GOT3 (cell line): ENCODE measurements at regions not wholly inside any gene's neighbourhood (a gene's known extent, or its start where the extent isn't known, plus 50 kb on each side); places are given as distances from the start of the nearest gene placed in this dataset.

Source experiments
- DNase-seq: peaks from one replicate; lab custom pipeline; 2025; ENCODE audit warnings: mixed read lengths; lab: John Stamatoyannopoulos, UW

DNA sequence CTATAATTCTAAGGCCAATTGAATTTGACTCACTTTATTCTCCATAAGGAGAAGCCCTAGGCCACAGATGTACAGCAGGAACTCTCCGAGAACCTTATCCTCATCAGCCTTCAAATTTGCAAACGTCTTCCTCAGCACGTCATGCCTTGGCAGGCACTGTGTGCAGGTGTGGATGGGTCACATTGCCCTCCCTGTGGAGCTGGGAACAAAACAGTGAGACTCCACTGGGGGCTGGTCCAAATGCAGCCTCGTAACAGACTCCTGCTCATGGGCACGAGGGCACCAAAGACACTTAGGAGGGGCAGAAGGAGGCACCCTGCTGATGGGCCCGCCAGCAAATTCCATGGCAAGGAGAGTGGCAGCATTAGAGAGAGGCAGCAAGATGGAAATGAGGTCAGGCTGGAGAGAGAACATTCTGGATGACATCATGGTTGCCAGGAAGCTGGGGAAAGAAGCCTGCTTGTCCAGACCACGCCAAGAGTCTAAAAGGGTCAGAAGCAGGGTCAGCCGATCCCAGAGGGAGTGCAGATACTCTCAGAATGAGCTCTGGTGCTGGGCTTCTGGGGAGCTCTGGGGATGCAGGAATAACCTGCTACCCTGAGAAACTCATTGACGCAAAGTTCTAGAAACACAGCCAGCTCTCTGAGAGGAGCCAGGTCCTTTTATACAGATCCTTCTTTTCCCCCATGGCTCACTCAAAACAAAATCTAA, 242.2 kb downstream of the B3GLCT start:
- no peak for DNase-seq

DNA sequence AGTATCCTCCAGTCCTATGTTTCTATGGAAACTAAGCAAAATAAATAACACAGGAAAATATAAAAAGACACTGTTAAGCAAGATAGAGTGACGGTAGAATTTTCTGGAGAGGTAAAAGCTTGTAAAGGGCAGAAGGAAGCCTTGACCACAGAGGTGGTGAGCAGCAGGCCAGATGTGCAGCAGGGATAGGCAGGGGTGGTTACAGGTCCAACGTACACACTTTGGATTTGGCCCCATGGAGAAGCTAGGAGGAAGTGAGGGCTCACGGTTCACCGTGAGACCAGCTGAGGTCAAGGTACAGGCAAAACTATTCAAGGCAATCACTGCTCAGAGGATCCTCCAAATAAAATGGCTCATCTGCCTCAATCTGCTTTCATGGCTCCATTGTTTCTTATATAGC, 242.8 kb downstream of the B3GLCT start:
- no peak for DNase-seq

DNA sequence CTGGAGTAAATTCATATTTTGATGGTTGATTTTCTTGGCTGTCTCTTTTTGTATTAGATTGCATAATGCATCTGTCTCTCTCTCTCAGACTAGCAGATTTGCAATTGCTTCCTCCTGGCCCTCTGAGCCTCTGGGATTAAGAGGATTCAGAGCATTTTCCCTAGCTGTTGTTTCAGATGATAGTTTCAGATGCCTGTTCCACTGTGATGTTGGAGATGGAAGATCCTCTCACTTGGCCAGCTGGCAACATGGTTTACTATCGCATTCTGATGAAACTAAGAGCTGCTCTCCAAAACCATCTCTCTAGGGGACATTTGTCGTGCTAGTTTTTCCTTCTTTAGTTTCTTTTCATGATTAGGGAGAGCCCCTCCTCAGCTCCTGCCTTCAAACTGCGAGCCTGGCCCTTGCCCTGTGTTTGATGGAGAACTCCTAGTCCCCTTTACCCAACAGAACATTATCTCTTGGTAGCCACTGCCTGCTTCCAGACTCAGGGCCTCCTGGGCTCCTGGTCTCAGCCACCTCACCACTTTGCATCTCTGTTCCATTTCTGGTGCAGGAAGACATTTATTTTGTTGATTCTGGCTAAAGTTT, 244.6 kb downstream of the B3GLCT start:
- no peak for DNase-seq

DNA sequence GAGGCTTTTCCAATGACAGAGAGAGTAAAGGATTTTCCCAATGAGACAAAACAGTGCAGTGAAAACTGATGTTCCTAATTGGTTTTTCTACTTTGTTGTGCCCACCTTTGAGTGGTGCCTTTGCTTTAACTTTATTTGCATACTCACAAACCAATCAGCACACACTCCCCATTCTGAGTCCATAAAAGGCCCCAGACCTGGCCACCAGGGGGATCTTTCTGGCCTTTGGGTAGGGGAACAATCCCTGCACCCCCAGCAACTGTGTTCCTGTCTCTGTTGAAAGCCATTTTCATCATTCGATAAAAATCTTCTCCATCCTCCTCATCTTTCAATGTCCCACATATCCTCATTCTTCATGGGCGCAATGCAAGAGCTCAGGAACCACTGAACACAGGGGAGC, 252.8 kb downstream of the B3GLCT start:
- no peak for DNase-seq

DNA sequence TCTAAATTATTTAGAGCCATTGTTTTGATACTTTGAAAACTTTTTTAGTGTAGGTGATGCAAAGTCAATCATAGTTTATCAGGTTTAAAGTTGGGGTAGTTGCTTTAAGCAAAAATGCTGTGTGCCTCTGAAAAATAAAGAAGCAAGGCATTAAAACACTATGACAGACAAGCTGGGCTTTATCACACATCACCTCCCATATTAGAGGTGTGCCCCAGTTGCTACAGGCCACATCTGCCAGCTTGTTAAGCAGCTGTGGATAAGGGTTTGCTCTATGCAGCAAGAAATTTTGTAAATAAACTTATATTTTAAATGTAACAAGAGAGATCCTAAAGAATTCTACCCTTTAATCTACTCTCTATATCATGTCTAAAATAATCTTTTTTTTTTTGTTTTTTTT, 255.8 kb downstream of the B3GLCT start:
- no peak for DNase-seq

DNA sequence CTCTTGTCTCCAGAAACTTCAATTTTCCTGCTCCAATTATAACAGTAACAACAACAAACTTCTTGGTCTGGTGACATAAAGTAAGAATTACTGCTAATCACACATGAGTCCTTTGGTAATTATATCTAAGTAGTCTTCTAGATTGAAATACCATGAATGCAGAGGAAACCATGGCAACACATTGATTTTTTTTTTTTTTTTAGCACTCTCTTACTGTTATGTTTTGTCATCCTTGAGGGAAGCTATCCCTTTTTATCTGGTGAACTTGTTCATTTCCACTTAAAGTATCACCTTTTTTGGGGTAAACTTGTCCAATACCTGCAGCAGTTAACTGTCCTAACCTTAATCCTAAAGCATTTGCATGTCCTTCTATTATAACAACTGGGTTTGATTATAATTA, 256.3 kb downstream of the B3GLCT start:
- DNase-seq: no peak

DNA sequence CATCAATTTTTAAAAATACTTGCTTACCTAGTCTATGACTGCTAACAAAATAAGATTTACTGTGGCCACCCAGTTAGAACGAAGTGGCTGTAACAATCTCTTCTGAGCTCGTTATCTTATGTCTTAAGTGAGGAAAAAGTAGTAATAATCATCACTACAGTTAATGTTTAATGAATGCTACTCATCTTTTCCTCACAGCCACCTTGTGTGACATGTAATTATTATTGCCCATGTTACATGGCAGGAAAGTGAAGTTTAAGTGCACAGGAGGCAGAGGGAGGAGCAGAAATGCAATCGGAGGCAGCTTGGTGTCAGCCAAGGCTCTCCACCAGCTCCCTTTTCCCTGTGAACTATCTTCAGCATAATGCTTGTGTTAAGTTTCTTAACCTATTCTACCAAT, 260.3 kb downstream of the B3GLCT start:
- no peak for DNase-seq

DNA sequence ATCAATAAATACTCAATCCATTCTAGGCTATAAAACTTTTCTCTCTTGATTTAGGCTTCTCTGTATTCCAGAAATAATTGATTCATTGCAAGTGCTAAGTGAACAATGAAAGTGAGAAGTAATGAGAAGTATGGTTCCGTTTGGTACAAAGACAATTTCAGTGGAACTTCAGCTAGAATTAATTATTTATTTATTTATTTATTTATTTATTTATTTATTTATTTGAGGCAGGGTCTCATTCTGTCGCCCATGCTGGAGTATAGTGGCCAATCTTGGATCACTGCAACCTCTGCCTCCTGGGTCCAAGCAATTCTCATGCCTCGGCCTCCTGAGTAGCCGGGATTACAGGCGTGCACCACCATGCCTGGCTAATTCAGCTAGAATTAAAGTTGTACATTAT, 262.1 kb downstream of the B3GLCT start:
- no peak for DNase-seq

DNA sequence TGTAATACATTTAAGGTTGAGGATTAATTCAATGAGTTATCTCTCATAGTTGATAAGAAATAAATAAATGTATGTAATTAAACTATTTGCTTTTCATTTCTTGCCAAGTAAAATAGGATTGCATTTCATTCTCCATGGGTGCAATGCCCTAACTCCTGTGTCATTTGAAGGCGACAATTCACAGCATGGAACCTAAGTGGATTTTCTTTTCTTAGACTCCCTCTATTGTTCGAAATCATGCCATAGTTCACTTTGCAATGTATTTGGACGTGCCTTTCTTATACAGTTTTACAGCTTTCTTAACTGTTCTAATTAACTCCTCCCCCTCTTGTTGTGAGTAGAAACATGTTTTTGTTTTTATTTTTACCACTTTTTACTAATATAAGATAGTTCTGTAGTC, 263.0 kb downstream of the B3GLCT start:
- no peak for DNase-seq

DNA sequence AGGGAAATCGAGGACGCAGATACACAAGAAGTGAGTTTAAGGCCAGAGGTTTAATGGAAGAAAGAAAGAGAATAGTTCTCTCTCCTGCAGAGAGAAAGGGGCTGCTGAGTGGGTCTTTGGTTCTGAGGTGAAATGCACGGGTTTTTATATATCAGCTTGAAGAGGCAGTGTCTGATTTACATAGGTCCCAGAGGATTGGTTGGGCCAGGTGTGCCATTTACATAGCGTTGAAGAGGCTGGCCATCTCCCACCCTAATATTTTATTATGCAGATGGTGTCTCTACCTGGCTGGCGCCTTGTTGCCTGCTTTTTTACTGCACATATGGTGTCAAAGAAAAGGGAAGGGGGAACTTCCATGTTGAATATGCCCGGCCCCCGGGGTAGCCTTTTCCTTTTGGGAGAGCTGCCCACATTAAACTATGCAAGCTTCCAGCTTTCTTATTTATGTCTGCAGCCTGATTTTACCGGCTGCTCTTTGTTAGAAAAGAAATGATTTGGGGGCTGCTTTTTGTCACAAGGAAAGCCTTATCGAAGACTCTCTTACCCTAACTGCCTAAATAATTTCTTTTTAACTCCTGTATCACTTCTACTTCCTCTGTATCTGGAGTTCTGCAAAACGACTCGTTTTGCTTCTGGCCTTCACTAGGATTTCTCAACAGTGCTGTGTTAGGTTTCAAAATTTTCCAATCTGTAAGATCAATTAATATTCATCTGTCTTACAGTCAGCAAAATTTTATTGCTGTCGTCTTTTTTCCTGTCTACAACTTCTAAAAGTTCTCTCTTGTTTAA, 268.5 kb downstream of the B3GLCT start:
- no peak for DNase-seq

DNA sequence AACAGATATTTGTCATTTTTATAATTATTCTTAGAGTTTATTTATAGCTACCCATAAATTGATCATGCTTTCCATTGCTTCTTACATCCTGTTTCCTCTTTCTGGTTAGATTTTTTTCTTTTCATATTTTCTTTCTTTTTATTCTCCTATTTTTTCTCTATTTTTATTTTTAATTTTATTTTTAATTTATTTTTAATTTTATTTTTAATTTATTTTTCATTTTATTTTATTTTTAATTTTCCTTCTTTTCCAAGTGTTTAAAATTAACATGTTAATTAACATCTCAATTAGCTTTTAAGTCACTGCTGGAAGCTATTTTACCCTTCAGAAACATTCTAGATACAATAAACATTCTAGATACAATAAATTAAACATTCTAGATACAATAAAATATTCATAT, 269.6 kb downstream of the B3GLCT start:
- no peak for DNase-seq

DNA sequence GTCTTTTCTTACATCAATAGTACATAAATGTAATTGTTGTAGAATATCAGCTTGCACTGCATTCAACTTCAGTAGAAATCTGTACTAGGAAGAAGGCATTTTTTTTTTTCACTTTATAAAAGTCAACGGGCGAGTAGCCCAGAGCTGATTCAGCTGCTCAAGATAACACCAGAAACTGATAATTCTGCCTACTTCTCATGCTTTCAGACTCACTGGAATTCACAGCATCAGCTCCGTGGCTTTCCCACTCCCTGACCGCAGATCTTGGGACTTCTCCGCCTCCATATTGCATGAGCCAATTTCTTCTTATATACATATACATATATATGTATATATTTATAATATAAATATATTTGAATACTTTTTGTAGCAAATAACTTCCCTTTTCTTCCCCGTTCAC, 263.1 kb upstream of the RXFP2 start:
- DNase-seq: no peak

DNA sequence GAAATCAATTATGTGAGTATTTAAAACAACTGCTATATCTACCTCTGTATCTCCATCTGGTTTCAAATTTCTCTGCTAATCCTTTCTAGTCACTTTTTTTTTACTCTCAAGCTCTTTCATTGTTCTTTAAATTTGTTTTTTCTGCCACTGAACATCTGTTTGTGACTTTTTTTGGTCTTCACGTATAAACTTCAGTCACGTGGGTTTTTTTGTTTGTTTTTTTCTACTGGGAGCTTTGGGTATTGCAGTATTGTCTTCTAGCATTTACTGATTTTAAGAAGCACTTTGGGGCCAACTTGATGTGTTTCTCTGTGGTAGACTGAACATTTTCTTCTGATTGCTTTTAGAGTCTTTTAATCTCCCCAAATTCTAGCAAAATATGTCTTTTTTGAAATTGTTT, 262.6 kb upstream of the RXFP2 start:
- no peak for DNase-seq

DNA sequence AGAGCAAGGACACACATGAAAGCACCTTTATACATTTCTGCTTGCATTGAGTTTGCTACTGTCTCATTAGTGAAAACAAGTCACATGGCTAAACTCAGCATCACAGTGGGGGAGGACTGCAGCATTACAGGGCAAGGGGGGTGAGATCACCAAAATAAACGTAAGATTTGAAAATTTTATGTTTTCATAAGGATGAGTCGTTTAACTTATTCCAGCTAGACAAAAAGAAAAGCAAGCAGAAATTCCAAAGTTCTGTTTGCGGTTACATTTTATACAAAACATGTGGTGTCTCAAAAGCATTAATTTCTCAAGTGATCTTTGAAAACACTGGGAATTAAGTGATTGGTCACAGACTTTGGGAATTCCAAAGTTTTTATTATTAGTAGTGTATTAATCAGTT, 261.4 kb upstream of the RXFP2 start:
- DNase-seq: no peak

DNA sequence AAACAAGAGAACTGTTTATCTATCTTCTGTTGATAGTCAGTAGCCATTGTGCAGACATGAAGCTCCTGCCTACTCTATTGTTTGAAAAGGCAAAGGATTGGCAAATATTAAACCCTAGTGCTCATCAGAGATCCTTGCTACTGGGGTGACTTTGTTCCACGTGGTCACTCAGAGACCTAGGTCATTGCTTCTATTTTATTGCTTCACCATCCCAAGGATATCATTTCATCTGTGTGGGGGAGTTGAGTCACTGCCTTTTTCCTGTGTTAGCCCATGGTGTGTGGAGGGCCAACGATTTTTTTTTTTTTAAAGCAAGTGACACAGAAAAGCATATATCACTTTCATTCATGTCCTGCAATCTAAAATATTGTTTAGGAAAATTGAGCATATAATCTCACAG, 254.1 kb upstream of the RXFP2 start:
- no peak for DNase-seq

DNA sequence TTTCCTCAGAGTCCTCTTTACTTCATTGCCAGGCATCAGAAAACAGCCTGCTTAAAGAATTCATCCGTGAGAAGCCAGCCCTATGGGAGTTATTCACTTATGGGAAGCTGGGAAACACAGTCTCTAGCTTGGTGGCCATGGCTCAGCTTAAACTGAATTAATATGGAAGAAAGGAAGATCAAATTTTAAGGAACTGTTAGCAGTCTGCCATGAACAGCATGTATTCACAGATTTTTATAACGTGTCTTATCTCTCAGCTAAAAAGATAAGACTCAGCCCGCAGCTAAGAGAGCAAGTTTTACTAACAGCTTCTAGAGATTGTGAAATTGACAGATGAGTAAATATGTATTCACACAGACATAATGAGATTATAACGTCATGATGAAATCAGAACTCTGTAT, 253.7 kb upstream of the RXFP2 start:
- no peak for DNase-seq

DNA sequence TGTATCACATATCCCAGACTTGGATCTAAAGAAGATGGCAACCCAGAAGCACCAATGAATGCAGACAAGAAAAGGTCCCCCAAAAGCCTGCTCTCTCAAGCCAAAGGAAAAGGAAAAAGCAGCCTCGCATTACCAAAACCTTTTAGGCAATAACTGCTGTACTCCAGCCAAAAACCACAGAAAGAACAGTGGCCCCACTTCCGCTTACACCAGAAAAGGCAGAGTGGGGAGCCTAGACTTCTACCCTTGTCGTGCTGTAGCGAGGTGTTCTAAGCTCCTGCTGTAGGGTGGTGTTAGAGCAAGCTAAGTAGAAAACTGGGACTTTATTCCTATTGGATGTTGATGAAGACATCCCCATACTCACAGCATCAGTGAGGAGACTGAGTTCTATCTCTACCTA, 244.0 kb upstream of the RXFP2 start:
- no peak for DNase-seq

DNA sequence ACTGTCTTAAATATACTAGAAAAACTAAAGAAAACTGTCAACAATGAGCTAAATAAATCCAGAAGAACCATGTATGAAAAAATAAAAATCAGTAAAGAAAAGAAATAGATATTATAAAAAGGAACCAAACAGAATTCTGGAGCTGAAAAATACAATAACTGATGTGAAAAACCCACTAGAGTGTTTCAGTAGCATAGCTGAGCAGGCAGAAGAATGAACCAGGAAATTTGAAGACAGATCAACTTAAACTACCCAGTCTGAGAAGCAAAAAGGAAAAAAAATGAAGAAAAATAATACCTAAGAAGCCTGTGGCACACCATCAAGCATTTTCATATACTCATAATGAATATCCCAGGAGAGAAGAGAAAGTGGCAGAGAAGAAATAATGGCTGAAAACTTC, 240.1 kb upstream of the RXFP2 start:
- no peak for DNase-seq

DNA sequence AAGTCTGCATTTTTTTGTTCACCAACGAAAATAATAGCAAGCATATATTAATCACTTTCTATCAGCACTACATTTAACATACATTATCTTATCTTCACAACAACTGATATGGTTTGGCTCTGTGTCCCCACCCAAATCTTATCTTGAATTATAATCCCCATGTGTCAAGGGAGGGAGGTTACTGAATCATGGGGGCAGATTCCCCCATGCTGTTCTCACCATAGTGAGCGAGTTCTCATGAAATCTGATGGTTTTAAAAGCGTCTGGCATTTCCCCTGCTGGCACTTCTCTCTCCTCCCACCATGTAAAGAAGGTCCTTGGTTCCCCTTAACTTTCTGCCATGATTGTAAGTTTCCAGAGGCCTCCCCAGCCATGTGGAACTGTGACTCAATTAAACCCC, 235.7 kb upstream of the RXFP2 start:
- DNase-seq: no peak

DNA sequence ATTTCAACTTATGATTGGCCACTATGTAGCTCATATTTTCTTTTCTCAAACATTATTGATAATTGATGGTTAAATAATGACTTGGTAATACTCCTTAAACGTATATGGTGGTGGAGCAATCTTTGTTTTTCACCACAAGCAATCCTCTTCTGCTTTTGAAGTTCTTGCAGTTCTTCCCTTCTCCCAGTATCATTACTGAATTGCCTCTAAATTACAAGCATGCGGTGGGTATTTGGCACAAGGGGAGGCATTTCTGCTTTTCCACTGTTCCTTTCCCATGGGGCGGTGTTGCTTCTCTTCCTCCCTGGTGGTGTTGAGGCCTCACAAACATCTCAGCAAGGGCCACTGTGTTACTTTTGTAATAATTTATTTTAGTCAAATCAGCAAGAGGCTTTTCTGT, 234.4 kb upstream of the RXFP2 start:
- DNase-seq: no peak

DNA sequence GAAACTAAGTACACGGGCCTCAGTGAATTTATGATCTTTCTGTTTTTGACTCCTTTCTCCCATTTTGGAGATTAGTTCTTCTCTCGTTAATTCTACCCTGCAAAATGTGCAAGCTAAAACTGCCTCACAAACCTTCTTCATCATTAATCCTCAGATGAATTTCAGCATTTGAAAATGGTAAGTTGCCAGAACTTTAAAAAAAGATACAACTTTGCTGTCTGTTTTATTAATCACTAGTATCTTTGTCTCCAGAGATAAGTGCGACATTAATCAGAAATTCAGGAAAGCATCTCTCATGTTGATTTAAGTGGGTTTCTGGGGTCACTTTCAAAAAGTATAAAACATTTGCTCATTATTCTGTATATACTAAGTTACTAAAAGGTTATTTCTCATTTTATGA, 227.0 kb upstream of the RXFP2 start:
- no peak for DNase-seq

DNA sequence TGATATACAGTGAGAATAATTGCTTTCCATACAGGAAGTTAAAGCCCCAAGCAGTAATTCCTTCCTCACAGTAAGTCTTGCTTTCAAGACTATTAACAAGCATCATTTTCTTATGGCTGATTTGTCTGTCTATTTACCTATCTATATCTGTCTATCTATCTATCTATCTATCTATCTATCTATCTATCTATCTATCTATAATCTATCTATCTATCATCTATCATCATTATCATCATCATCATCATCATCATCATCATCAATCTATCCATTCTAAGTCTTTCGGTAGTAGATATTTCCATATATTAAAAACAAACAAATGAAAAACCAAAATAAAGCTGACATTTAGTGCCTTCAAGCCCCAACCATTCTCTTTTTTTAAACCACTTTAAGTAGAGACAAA, 224.4 kb upstream of the RXFP2 start:
- no peak for DNase-seq

DNA sequence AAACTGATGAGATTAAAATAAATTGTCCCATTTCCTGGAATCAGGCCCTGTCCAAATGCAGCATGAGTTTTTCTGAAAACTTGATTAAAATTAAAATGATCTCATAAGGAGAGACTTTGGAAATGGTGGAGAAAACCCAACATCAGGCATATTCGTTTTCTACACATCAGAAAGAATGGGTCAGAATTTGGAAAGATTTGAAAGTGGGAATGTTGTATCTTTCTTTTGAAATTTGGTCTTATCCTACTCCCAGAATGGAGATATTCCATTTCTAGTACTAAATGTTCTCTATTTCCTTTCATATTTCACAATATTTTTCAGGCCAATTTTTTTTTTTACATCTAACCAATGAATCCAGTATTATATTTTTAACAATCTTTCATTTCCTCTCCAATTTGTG, 223.9 kb upstream of the RXFP2 start:
- no peak for DNase-seq

DNA sequence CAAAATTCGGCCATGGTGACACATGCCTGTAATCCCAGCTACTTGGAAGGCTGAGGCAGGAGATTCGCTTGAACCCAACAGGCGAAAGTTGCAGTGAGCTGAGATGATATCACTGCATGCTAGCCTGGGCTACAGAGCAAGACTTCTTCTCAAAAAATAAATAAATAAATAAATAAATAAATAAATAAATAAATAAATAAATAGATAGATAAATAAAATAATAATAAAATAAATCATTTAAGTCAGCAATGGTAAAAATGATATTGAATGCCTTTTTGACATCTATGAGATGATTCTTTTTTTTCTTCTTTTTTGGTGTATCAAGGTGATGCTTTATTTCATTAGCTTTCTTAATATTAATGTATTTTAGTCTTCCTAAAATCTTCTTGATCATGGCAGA, 221.7 kb upstream of the RXFP2 start:
- no peak for DNase-seq
